ENCODE measurements at regions not wholly inside any gene's neighbourhood (a gene's known extent, or its start where the extent isn't known, plus 50 kb on each side); places are given as distances from the start of the nearest gene placed in this dataset.

DNA sequence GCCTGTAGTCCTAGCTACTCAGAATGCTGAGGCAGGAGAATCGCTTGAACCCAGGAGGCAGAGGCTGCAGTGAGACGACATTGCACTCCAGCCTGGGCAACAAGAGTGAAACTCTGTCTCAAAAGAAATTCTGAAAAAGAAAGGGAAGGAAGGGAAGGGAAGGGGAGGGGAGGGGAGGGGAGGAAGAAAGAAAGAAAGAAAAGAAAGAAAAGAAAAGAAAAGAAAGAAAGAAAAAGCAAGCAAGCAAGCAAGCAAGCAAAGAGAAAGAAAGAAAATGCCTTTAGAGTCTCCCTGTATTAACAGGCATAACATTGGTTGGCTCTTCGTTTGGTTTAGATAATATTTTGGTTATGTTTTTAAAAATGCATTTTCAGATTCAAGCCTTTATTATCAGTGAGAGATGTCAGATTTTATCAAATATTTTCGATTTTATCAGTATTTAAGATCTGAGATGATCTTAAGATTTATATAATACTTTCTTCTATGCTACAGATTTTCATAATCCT is 281.1 kb downstream of the NPIPA8 start:
- TF ChIP-seq, protein P1, sequence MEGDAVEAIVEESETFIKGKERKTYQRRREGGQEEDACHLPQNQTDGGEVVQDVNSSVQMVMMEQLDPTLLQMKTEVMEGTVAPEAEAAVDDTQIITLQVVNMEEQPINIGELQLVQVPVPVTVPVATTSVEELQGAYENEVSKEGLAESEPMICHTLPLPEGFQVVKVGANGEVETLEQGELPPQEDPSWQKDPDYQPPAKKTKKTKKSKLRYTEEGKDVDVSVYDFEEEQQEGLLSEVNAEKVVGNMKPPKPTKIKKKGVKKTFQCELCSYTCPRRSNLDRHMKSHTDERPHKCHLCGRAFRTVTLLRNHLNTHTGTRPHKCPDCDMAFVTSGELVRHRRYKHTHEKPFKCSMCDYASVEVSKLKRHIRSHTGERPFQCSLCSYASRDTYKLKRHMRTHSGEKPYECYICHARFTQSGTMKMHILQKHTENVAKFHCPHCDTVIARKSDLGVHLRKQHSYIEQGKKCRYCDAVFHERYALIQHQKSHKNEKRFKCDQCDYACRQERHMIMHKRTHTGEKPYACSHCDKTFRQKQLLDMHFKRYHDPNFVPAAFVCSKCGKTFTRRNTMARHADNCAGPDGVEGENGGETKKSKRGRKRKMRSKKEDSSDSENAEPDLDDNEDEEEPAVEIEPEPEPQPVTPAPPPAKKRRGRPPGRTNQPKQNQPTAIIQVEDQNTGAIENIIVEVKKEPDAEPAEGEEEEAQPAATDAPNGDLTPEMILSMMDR (IDR thresholded peaks at IDR 0.05) = no peak
- TF ChIP-seq EZH2 (IDR thresholded peaks at IDR 0.05; ENCODE audit: borderline replicate concordance, insufficient read depth, low read depth, low read length, poor library complexity, severe bottlenecking) = no peak

Measured in B cell (primary cell).